ENCODE measurements at regions not wholly inside any gene's neighbourhood (a gene's known extent, or its start where the extent isn't known, plus 50 kb on each side); places are given as distances from the start of the nearest gene placed in this dataset.
"Not testable (repeated sequence)": the region's sequence is repeated elsewhere in the genome, so short reads cannot be mapped to it uniquely, and the experiment has no call there.

DNA sequence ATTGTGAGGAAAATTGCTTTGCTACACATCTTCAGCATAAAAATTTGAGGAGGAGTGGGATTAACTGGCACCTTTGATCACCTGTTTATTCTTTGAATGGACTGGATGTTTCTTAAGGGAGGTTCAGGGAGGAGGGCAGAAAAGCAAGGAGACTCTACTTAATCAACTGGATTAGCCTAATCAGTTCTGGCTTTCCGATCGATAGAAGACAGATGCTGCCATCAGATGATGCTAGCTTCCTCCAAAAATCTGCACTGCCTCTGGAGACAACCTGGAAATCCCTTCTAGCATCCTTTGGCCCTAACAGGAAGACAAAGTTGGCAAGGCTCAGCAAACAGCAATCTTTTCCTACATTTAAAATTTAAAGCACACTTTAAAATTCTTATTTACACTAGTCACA lies 197.8 kb downstream of the EBLN2 start:
- no peak for DNase-seq (ENCODE audit: low spot score)
- 84% methylated on average over 2 of the region's 2 CpGs for WGBS
- H3K36me3 ChIP-seq (ENCODE audit: control insufficient read depth in 4 of 4, insufficient read depth in 3 of 4, low read depth in 1 of 4, low read length in 3 of 4), result no peaks in the 10 kb centered on the region
- H3K9ac ChIP-seq (ENCODE audit: low read depth in 1 of 2, low read length in 2 of 2), result no peak overlapping the region
- H3K27me3 ChIP-seq (ENCODE audit: control insufficient read depth in 4 of 4, insufficient read depth in 4 of 4, low read length in 3 of 4), result peaks cover 0 to 2% (median 1%) of the 10 kb centered on the region in 4 donors
- H3K4me3 ChIP-seq (ENCODE audit: low read depth in 1 of 3, low read length in 3 of 3), result no peak overlapping the region
- no peak overlapping the region for H3K27ac ChIP-seq (ENCODE audit: low read depth in 1 of 2, low read length in 2 of 2)
- H3K4me1 ChIP-seq (ENCODE audit: control insufficient read depth in 4 of 4, insufficient read depth in 4 of 4, low read length in 3 of 4), result no peaks in the 10 kb centered on the region
- no peaks in the 10 kb centered on the region for H3K9me3 ChIP-seq (ENCODE audit: control insufficient read depth in 4 of 4, low read length in 3 of 4)
- TF ChIP-seq SP1 (IDR thresholded peaks at IDR 0.05) (no peak), MAX (IDR thresholded peaks at IDR 0.05) (no peak), HNF4A (conservative IDR thresholded peaks at IDR 0.05) (no peak), NR2F2 (IDR thresholded peaks at IDR 0.05) (no peak), FOXA1 (IDR thresholded peaks at IDR 0.05) (no peak), JUND (IDR thresholded peaks at IDR 0.05) (no peak), EGR1 (IDR thresholded peaks at IDR 0.05; ENCODE audit: low read depth in 2 of 2) (no peak), GABPA (IDR thresholded peaks at IDR 0.05 in 1 of 2, conservative IDR thresholded peaks at IDR 0.05 in 1 of 2) (no peak), RXRA (IDR thresholded peaks at IDR 0.05) (no peak), TAF1 (conservative IDR thresholded peaks at IDR 0.05) (no peak)
- TF ChIP-seq, protein P1, sequence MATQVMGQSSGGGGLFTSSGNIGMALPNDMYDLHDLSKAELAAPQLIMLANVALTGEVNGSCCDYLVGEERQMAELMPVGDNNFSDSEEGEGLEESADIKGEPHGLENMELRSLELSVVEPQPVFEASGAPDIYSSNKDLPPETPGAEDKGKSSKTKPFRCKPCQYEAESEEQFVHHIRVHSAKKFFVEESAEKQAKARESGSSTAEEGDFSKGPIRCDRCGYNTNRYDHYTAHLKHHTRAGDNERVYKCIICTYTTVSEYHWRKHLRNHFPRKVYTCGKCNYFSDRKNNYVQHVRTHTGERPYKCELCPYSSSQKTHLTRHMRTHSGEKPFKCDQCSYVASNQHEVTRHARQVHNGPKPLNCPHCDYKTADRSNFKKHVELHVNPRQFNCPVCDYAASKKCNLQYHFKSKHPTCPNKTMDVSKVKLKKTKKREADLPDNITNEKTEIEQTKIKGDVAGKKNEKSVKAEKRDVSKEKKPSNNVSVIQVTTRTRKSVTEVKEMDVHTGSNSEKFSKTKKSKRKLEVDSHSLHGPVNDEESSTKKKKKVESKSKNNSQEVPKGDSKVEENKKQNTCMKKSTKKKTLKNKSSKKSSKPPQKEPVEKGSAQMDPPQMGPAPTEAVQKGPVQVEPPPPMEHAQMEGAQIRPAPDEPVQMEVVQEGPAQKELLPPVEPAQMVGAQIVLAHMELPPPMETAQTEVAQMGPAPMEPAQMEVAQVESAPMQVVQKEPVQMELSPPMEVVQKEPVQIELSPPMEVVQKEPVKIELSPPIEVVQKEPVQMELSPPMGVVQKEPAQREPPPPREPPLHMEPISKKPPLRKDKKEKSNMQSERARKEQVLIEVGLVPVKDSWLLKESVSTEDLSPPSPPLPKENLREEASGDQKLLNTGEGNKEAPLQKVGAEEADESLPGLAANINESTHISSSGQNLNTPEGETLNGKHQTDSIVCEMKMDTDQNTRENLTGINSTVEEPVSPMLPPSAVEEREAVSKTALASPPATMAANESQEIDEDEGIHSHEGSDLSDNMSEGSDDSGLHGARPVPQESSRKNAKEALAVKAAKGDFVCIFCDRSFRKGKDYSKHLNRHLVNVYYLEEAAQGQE (IDR thresholded peaks at IDR 0.05), result no peak
- TF ChIP-seq, protein P2, sequence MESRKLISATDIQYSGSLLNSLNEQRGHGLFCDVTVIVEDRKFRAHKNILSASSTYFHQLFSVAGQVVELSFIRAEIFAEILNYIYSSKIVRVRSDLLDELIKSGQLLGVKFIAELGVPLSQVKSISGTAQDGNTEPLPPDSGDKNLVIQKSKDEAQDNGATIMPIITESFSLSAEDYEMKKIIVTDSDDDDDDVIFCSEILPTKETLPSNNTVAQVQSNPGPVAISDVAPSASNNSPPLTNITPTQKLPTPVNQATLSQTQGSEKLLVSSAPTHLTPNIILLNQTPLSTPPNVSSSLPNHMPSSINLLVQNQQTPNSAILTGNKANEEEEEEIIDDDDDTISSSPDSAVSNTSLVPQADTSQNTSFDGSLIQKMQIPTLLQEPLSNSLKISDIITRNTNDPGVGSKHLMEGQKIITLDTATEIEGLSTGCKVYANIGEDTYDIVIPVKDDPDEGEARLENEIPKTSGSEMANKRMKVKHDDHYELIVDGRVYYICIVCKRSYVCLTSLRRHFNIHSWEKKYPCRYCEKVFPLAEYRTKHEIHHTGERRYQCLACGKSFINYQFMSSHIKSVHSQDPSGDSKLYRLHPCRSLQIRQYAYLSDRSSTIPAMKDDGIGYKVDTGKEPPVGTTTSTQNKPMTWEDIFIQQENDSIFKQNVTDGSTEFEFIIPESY (IDR thresholded peaks at IDR 0.05), result no peak
- TF ChIP-seq, protein P3, sequence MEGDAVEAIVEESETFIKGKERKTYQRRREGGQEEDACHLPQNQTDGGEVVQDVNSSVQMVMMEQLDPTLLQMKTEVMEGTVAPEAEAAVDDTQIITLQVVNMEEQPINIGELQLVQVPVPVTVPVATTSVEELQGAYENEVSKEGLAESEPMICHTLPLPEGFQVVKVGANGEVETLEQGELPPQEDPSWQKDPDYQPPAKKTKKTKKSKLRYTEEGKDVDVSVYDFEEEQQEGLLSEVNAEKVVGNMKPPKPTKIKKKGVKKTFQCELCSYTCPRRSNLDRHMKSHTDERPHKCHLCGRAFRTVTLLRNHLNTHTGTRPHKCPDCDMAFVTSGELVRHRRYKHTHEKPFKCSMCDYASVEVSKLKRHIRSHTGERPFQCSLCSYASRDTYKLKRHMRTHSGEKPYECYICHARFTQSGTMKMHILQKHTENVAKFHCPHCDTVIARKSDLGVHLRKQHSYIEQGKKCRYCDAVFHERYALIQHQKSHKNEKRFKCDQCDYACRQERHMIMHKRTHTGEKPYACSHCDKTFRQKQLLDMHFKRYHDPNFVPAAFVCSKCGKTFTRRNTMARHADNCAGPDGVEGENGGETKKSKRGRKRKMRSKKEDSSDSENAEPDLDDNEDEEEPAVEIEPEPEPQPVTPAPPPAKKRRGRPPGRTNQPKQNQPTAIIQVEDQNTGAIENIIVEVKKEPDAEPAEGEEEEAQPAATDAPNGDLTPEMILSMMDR (IDR thresholded peaks at IDR 0.05; ENCODE audit: low read depth, low read length, missing input control), result no peak

GRCh38 chr3:73259856-73260255 lies 198.4 kb downstream of the EBLN2 start:
- no peak for TF ChIP-seq HNF4G (IDR thresholded peaks at IDR 0.05)
- no peak for TF ChIP-seq HNF4A (conservative IDR thresholded peaks at IDR 0.05)
- no peak for TF ChIP-seq SP1 (IDR thresholded peaks at IDR 0.05)
- TF ChIP-seq TAF1 (conservative IDR thresholded peaks at IDR 0.05), result no peak
- TF ChIP-seq FOXA2 (IDR thresholded peaks at IDR 0.05), result no peak
- TF ChIP-seq, protein P2 (IDR thresholded peaks at IDR 0.05), result no peak
- no peak for TF ChIP-seq RXRA (IDR thresholded peaks at IDR 0.05)
- DNase-seq (ENCODE audit: low spot score), result no peak
- no peaks in the 10 kb centered on the region for H3K4me1 ChIP-seq (ENCODE audit: control insufficient read depth in 4 of 4, insufficient read depth in 4 of 4, low read length in 3 of 4)
- no peak overlapping the region for H3K4me3 ChIP-seq (ENCODE audit: low read depth in 1 of 3, low read length in 3 of 3)
- H3K27ac ChIP-seq (ENCODE audit: low read depth in 1 of 2, low read length in 2 of 2), result no peak overlapping the region
- H3K9ac ChIP-seq (ENCODE audit: low read depth in 1 of 2, low read length in 2 of 2), result no peak overlapping the region
- peaks cover 0 to 2% (median 0%) of the 10 kb centered on the region in 4 donors for H3K27me3 ChIP-seq (ENCODE audit: control insufficient read depth in 4 of 4, insufficient read depth in 4 of 4, low read length in 3 of 4)
- H3K36me3 ChIP-seq (ENCODE audit: control insufficient read depth in 4 of 4, insufficient read depth in 3 of 4, low read depth in 1 of 4, low read length in 3 of 4), result no peaks in the 10 kb centered on the region
- no peaks in the 10 kb centered on the region for H3K9me3 ChIP-seq (ENCODE audit: control insufficient read depth in 4 of 4, low read length in 3 of 4)
- 35% methylated on average over 1 of the region's 1 CpG for WGBS

- DNase-seq (ENCODE audit: low spot score); H3K36me3 ChIP-seq (ENCODE audit: control insufficient read depth in 4 of 4, insufficient read depth in 3 of 4, low read depth in 1 of 4, low read length in 3 of 4); H3K9ac ChIP-seq (ENCODE audit: low read depth in 1 of 2, low read length in 2 of 2); H3K27ac ChIP-seq (ENCODE audit: low read depth in 1 of 2, low read length in 2 of 2); H3K4me1 ChIP-seq (ENCODE audit: control insufficient read depth in 4 of 4, insufficient read depth in 4 of 4, low read length in 3 of 4); H3K27me3 ChIP-seq (ENCODE audit: control insufficient read depth in 4 of 4, insufficient read depth in 4 of 4, low read length in 3 of 4); H3K9me3 ChIP-seq (ENCODE audit: control insufficient read depth in 4 of 4, low read length in 3 of 4); H3K4me3 ChIP-seq (ENCODE audit: low read depth in 1 of 3, low read length in 3 of 3): not testable (repeated sequence)
- 93% methylated on average over 1 of the region's 1 CpG for WGBS
These were observed 205.1 kb downstream of the EBLN2 start for GRCh38 chr3:73266558-73266957.

DNA sequence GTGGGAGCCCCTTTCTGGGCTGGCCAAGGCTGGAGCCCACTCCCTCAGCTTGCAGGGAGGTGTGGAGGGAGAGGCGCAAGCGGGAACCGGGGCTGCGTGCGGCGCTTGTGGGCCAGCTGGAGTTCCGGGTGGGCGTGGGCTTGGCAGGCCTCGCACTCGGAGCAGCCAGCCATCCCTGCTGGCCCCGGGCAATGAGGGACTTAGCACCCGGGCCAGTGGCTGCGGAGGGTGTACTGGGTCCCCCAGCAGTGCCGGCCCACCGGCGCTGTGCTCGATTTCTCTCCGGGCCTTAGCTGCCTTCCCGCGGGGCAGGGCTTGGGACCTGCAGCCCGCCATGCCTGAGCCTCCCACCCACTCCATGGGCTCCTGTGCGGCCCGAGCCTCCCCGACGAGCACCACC lies 207.7 kb downstream of the EBLN2 start:
- 91% methylated on average over 24 of the region's 25 CpGs for WGBS

More for the DNA sequence above, 207.7 kb downstream of the EBLN2 start:
- H3K27me3 ChIP-seq (ENCODE audit: control insufficient read depth in 4 of 4, insufficient read depth in 4 of 4, low read length in 3 of 4); H3K4me1 ChIP-seq (ENCODE audit: control insufficient read depth in 4 of 4, insufficient read depth in 4 of 4, low read length in 3 of 4); DNase-seq (ENCODE audit: low spot score); H3K36me3 ChIP-seq (ENCODE audit: control insufficient read depth in 4 of 4, insufficient read depth in 3 of 4, low read depth in 1 of 4, low read length in 3 of 4); H3K9ac ChIP-seq (ENCODE audit: low read depth in 1 of 2, low read length in 2 of 2); H3K4me3 ChIP-seq (ENCODE audit: low read depth in 1 of 3, low read length in 3 of 3); H3K27ac ChIP-seq (ENCODE audit: low read depth in 1 of 2, low read length in 2 of 2); H3K9me3 ChIP-seq (ENCODE audit: control insufficient read depth in 4 of 4, low read length in 3 of 4): not testable (repeated sequence)

Data from liver (tissue), 8 donors.